Hypothalamus (tissue), 51 donors: ENCODE measurements at regions not wholly inside any gene's neighbourhood (a gene's known extent, or its start where the extent isn't known, plus 50 kb on each side); places are given as distances from the start of the nearest gene placed in this dataset.
"Not testable (repeated sequence)": the region's sequence is repeated elsewhere in the genome, so short reads cannot be mapped to it uniquely, and the experiment has no call there.

ENCODE experiments used
- DNase-seq, 51 donors: peaks; one replicate each; lab custom pipeline; 2025; lab: John Stamatoyannopoulos, UW

DNA sequence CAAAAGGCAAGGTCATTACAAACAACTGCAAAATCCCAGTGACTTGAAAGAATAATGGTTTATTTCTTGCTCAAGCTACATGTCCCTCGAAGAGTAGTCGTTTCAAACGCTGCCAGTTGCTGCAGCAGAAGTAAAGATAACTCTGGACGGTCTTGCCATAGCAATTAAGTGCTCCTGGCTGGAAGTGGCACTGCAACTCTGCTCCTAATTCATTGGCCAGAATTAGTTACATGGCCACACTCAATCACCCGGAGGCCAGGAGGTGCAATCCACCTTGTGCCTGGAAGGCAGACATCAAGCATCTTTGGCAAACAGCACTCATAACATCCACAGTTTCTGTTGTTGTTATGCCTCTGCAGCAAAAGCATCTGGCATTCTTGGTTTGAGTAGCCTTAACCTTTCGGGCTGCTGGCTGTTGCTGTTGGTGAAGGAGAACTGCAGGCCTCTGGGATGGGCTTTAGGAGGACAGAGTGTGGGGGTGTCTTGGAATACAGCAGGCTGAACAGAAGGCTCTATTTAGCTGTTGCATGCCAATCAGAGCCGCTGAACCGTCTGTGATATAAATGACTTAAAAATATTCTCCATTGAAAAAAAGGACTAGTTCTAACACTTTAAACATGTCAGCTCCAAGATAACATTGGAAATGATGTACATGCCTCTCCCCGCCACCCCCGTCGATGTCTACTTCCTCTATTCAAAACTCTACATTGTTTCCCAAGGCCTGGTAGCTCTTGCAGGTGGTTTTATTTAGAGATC, 123.5 kb upstream of the DYRK2 start:
- no peak for DNase-seq

- no peak for DNase-seq
These were observed 123.0 kb upstream of the DYRK2 start for GRCh38 chr12:67525617-67525884.

- DNase-seq, result no peak
These were observed 122.4 kb upstream of the DYRK2 start for GRCh38 chr12:67526129-67526528.

GRCh38 chr12:67531051-67531450, 117.5 kb upstream of the DYRK2 start:
- no peak for DNase-seq

GRCh38 chr12:67531501-67531900, 117.0 kb upstream of the DYRK2 start:
- DNase-seq, result no peak

DNA sequence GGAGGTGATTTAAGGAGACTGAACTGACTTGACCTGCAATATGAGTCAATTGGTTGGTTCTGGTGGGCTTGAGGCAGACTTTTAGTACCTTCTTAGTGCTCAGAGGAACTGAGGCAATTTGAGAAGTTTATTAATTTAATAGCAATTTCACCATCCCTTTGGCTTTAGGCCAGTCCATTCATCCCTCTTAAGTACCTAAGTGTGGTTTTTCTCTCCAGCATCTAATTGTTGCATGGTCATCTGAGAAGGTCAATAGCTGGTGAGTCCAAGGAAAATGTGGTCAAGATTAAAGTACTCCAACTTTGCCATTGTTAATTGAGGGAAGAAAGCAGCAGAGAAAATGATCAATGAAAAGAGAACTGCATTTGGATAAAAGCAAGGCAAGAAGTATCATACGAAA, 115.4 kb upstream of the DYRK2 start:
- no peak for DNase-seq

- DNase-seq, result no peak
These were observed 114.5 kb upstream of the DYRK2 start for GRCh38 chr12:67534046-67534445.

DNA sequence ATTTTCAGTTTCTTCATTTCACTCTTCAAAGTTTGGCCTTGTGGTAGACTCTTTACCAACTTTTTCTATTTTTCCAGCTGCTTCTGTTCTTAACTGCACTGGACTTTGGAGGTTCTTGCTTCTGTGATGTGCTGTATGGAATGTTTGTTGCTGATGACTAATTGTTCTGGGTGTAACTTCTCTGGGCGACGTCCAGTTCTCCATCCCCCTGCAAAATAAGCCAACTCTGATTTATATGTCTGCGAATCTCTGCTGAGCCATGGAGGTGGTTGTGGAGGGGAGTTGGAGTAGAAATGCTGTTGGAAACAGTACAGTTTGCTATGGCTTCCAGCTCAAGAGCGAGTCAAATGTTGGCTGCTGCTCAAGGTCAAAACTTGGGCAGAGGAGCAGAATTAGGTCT, 113.9 kb upstream of the DYRK2 start:
- DNase-seq, result no peak

DNA sequence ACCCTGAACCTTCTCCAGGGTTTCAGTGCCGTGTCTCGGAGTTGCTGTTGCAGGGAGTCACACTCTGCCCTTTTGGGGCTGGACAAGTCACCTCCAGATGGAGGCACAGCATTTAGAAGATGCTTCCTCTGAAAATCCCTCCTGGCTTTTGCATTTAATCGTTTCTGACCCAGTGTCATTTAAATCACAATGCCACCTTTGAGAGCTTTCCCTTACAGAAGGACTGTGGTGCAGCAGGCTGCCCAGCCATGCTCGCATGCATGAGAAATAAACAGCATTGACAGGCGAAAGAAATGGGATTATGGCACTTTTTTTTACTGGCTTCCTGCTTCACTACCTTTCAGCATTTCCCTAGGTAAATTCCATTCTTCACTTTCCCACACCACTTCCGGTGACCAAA, 113.4 kb upstream of the DYRK2 start:
- no peak for DNase-seq

GRCh38 chr12:67535971-67536370, 112.6 kb upstream of the DYRK2 start:
- no peak for DNase-seq

DNA sequence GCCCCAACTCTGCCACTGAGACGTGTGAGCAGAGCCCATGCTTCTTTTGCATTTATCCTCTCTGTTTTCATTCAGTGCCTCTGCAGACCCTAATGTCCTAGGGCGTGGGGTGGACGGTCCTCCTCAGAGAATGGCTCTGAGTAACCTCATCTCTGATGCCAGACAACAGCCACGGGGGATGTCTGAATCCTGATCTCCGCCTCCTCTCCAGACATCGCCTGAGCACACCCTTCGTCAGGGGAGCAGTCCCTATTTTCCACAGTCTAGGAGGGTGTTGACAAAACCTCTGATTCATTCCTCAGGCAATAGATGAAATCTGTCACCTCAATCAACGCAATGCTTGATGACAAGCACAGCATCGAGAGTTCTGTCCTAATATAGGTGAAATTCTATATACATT, 109.2 kb upstream of the DYRK2 start:
- no peak for DNase-seq

- DNase-seq, result no peak
These were observed 108.6 kb upstream of the DYRK2 start for GRCh38 chr12:67539946-67540345.

GRCh38 chr12:67540920-67541624, 107.5 kb upstream of the DYRK2 start:
- DNase-seq, result no peak

DNA sequence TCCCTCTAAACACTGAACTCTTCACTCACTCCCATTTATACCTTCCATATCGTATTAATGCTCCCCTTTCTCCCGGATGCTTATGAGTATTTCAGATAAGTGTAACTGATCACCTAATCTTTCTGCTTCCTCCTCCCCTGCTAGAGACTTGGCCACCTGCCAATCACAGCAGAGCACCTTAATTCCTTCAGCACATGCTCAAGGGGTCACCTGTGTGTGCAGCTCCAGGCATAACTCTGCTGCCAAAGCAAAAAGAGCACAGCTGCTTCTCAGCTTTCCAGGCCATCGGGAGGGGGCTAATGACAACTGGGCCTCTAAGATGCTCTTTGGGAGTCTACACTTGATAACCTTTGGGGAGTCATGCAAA, 106.9 kb upstream of the DYRK2 start:
- DNase-seq, result no peak

DNA sequence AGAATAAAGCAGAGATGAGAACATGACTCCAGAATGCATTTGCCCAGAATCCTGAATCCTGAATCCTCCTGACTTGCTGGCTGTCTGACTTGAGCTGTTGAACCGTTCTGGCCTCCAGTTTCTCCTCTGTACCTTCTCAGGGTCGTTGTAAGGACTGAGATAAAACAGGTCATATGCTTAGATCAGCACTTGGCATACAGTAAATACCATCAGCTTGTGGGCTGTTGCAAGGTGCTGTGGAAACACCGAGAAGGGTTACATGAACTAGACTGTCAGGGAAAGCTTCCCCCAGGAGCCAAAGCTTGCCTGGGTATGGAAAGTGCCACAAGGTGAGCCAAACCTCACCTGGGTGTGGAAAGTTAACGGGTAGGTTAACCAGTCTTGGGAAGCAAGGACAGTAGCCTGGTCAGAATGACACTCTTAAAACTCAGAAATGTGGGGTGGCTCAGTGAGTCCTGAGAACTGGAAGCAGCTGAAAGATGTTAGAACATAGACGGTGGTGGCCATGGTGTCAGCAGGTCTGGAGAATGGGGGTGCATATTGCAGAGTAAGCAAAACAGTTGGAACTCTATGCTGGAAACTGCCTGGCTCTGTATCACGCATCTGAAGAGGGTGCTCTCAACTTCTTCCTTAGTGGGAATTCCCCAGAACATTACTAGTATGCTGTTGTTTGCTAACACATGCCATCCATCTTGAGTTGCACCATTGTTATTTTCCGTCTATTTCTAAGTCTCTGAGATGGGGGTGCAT, 105.3 kb upstream of the DYRK2 start:
- DNase-seq, result no peak

GRCh38 chr12:67545298-67545697, 103.2 kb upstream of the DYRK2 start:
- no peak for DNase-seq

- no peak for DNase-seq
These were observed 101.8 kb upstream of the DYRK2 start for GRCh38 chr12:67546746-67547145.

- DNase-seq, result not testable (repeated sequence)
These were observed 93.3 kb upstream of the DYRK2 start for GRCh38 chr12:67555075-67555717.

- no peak for DNase-seq
These were observed 89.8 kb upstream of the DYRK2 start for GRCh38 chr12:67558775-67559174.

GRCh38 chr12:67559751-67560150, 88.8 kb upstream of the DYRK2 start:
- no peak for DNase-seq

GRCh38 chr12:67562513-67563287, 85.8 kb upstream of the DYRK2 start:
- no peak for DNase-seq
